Hematopoietic multipotent progenitor cell treated with erythropoietin and hydrocortisone succinate and interleukin-3 and kit ligand, for 6 days (in vitro differentiated cells): ENCODE measurements at regions not wholly inside any gene's neighbourhood (a gene's known extent, or its start where the extent isn't known, plus 50 kb on each side); places are given as distances from the start of the nearest gene placed in this dataset.
"Not testable (repeated sequence)": the region's sequence is repeated elsewhere in the genome, so short reads cannot be mapped to it uniquely, and the experiment has no call there.

Experiments used
- DNase-seq: peaks from one replicate; pipeline ENCODE4 v3.0.0-alpha.2; 2015

GRCh38 chr10:80964179-80964578 is 426.5 kb downstream of the SH2D4B start:
- DNase-seq: no peak

- DNase-seq: no peak
Observed at GRCh38 chr10:80964955-80965614, 427.4 kb downstream of the SH2D4B start.

DNA sequence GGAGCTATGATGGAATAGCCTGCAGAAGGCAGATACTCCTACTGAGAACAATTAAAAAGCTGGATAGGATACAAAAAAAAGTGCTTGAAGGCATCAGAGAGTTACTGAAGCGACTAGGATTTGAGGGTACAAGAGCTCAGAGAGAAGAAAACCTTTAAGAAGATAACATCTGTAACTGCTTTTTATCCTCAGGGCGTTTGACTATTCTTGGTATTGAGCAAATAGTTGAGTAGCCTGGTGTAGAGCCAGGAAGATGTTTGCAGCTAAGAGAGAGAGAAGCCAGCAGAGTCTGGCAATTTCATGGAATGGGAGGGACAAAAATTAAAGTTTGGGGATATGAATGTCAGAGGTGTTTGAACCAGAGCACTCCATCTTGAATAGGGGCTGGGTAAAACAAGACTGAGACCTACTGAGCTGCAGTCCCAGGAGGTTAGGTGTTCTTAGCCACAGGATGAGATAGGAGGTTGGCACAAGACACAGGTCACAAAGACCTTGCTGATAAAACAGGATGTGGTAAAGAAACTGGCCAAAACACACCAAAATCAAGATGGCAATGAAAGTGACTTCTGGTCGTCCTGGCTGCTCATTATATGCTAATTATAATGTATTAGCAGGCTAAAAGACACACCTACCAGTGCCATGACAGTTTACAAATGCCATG is 428.8 kb downstream of the SH2D4B start:
- DNase-seq: no peak

- DNase-seq: not testable (repeated sequence)
Observed at GRCh38 chr10:80967357-80967756, 429.7 kb downstream of the SH2D4B start.

GRCh38 chr10:80968903-80969302 is 431.2 kb downstream of the SH2D4B start:
- no peak for DNase-seq

DNA sequence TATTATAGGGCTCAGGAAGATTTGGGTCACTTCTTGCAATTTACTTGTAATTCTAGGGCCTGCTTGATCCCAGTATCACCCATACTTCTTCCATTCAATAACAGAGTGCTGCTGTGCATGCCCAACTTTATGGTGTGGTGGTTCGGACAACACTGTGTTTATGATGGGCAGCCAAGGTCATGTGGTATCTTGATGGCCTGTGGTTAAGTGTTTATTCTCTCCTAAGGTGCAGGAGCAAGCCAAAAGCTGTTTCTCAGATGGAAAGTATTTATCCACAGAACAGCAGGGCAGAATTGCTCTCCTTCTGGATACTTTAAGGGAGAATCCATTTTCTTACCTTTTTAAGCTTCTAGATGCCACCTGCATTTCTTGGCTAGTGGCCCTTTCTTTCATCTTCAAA is 433.8 kb downstream of the SH2D4B start:
- no peak for DNase-seq

DNA sequence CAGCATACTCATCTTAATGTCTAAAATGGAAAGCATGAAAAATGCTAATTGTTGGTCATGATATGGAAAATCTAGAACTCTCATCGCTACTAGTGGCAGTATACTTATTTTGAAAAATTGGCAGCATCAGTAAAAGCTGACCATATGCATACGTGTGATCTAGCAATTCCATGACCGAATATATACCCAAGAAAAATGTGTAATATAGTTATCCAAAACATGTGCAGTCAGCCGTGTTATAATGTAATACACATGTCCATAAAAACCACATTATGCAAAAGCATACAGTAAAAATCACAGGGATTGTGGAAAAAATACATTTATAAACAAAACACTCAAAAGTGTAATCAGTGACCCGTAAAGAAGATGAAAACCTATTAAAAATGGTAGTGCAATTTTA is 439.0 kb downstream of the SH2D4B start:
- no peak for DNase-seq

DNA sequence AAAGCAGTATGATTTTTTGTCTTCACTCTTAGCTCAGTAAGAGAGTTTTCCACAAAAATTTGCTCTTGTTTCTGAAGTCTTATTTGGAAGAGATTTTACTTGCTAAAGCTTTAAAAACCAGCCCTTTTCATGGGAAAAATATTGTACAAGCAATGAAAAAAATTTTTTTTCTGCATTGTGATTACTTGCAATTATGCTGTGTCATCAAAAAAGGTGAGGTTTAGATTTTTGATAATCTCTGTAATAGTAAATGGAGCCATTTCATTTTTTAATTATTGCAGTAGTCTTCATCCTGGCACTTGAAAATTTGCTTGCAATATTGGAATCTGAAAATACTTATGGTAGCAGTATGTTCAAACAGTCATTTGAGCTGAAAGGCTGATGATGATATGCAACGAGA is 447.4 kb downstream of the SH2D4B start:
- no peak for DNase-seq

- no peak for DNase-seq
Observed at GRCh38 chr10:80986596-80986995, 448.9 kb downstream of the SH2D4B start.

GRCh38 chr10:80988755-80989154 is 451.1 kb downstream of the SH2D4B start:
- no peak for DNase-seq

DNA sequence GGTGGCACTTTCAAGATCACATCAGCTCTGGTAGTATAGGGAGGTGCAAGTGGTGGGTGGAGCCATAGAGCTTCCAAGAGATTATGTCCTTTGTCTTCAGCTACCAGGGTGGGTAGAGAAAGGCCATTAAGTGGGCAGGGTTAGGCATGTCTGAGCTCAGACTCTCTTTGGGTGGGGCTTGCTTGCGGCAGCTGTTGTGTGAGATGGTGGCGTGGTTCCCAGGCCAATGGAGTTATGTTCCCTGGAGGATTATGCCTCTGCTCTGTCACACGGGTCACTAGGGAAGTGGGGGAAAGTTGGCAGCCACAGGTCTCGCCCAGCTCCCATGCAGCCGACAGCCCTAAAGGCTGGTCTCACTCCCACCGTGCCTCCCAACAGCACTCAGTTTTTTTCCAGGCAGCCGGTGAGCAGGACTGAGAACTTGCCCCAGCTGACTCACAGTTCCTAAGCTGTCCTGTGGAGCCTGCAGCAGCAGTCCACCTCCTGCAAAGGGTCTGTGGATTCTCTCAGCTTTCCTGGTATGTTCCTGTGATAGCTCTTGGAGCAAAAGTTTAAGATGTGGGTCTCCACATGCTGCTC is 459.0 kb downstream of the SH2D4B start:
- DNase-seq: no peak

DNA sequence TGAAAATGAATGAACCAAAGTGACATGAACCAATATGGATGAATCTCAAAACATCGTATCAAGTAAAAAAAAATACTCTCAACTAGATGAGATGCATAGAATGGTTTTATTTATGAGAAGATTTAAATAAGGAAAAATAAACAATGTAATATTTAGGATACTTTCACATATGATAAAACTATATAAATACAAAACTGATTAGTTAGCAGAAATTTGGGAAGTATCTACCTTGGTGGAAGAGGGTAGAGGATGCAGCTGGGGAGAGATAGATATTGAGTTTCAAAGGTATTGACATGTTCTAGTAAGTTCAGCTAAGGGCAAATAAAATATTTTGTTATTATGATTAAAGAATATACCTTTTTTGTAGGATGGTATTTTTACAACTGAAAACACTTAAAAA is 463.1 kb downstream of the SH2D4B start:
- no peak for DNase-seq

DNA sequence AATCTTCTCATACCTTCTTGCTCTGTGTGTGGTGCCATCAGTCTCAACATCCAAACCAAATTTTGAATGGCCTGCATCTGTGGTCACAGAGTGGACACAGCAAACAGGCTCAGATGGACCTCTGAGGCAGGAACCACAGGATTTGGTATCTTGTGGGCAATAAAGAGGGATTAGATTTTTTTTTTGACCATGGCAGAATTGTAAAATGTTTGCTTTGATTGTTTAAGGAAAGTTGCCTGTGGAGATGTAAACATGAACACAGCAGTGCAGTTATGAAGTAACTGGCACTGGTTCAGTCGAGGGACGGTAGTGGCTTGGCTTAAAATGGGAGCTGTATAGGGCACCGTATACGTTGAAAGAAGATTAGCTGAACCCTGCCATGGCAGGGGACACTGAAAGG is 464.7 kb downstream of the SH2D4B start:
- DNase-seq: no peak

DNA sequence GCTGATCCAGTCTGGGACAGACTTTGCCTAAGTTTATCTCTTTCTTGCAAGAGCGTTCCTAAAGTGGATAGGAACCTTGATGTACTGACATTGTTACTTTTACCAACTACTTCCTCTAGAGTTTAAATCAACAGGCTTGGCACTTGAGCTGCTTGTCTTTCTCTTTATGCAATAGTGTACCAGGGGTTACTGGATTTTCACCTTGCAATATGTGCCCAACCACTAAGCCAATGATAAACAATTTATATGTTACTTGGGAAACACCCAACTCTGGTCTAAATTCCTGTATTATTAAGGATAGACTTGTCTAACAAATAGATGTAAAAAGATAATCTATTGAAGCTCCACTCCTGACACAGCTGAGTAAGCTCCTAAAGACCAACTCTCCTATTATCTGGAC is 470.2 kb downstream of the SH2D4B start:
- no peak for DNase-seq

GRCh38 chr10:81008726-81009125 is 471.0 kb downstream of the SH2D4B start:
- no peak for DNase-seq

DNA sequence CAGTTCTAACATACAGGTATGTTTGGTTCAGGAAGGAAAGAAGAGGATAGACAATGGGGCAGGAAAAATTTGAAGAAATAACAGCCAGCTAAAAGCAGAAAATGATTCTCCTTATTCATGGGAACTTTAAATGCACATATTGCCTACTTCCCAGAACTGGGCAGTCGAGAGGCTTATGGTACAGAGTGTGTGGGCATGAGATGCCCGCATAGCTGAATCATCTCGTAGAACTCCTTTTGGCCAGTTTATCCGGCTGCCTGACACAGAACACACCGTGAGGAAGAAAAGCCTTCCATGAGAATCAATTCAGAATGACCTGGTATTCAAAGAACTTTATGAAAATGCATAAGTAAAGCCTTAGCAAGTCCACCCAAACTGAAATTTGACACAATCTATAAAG is 471.6 kb downstream of the SH2D4B start:
- no peak for DNase-seq

DNA sequence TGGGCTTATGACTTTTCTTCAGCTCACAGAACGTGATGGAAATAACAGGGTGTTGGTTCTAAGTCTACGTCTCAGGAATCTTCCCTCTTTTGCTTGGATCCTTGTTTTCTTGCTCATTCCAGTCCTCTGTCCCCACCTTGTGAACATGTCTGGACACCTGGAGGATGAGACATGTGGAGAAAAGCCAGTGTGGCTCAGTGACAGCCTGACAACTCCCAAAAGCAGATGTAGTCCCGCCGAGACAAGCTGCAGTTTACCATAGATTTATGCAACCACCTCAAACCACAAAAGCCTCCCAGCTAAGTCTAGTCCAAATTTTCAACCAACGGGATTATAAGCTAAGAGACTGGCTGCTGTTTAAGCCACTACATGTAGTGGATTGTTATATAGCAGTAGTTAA is 476.1 kb downstream of the SH2D4B start:
- peak; percentile 36 for DNase-seq

GRCh38 chr10:81019029-81019890 is 481.6 kb downstream of the SH2D4B start:
- peak; percentile 78 for DNase-seq

DNA sequence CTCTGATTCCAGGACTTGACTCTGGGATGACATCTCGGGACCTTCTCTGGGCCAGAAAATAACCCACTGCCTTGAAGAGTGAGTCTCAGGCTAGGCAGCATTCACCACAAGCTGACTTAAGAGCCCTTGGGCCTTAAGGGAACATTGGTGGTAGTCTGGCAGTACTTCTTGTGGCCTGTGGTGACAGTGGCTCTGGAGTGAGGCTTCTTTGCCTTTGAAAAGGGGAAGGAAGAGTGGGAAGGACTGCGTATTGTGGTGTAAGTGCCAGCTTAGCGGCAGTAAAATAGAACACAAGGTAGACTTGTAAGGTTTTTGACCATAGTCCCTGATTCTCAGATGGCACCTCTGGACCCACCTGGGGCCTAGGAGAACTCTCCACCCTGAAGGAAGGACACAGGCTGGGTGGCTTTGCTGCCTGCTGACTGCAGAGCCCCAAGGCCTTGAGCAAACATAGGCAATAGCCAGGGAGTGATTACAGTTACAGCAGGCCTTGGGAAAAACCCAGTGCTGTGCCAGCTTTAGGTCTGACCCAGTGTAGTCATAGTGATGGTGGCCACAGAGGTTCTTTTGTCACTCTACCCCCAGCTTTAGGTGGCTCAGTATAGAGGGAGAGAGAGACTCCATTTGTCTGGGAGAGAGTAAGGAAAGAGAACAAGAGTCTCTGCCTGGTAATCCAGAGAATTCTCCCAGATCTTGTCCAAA is 483.9 kb downstream of the SH2D4B start:
- DNase-seq: peak; percentile 64

- DNase-seq: peak; percentile 9
Observed at GRCh38 chr10:81026591-81026990, 488.9 kb downstream of the SH2D4B start.

DNA sequence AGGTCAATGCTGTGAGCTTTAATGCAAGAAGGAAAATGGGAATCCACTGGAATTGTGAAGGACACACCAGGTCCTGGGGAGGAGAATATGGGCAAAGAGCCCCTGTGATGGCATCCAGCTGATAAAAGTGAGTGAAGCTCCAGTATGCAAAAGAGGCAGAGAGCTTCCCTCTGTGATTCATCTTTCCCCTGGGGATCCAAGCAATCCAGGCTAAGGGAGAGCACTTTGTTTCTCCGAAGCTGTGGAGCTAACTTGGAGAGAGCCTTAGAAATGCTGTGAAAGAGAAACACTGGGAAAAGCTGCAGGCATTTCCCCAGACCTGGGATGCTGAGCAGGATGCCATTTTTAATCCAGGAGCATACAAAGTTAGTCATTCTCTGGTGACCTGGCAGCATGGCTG is 489.5 kb downstream of the SH2D4B start:
- no peak for DNase-seq

GRCh38 chr10:81027706-81028105 is 490.0 kb downstream of the SH2D4B start:
- no peak for DNase-seq

GRCh38 chr10:81031774-81032173 is 494.1 kb downstream of the SH2D4B start:
- DNase-seq: no peak
